ENCODE measurements at regions not wholly inside any gene's neighbourhood (a gene's known extent, or its start where the extent isn't known, plus 50 kb on each side); places are given as distances from the start of the nearest gene placed in this dataset.

DNA sequence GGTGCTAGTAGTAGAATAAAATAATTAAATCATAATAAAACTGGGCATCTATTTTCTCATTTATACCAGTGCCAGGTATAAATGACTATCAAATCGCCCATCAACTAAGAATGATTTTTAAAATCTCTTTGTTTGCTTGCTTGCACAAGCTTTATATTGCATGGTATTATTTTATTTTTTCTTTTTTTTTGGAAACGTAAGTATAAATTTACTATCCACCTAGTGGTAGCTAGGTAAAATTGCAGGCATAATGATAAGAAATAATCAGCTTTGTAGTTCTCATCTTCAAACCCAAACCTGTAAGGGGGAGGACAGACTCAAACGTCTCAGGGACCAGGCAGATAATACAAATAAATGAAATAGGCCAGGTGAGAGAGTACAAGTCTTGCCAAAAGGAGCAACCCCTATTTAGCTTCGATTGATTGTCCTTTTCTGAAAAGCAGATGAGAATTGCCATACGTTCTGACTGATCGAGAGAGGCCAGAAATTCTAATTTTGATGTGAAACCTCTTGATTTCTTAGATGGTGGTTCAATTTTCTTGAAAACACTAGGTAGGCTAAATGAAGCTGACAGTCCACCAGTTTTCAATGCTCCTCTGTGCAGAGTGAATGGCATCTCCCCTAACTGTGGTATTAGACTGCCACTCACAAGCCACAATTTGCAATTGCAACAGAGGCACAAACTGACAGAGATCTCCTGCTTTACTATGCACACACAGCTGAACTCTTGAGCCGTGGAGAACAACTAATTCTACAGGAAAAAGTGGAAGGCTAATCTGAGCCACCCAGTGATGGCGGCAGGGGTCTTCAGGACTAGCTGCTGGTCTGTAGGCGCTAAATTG, 189.3 kb downstream of the DACT1 start:
- H3K27ac ChIP-seq (ENCODE audit: insufficient read length, low read depth, low read length): no peak overlapping the region
- H3K23ac ChIP-seq (ENCODE audit: insufficient read length, low read depth, low read length): no peak overlapping the region
- H4K5ac ChIP-seq (ENCODE audit: insufficient read length, low read depth, low read length): no peak overlapping the region
- no peaks in the 10 kb centered on the region for H3K23me2 ChIP-seq (ENCODE audit: insufficient read length, low read depth, low read length, poor library complexity, severe bottlenecking)
- no CpG with 5 or more reads among the region's 9 CpGs for WGBS (ENCODE audit: extremely low coverage, insufficient read length, low lambda C conversion rate)
- no peak overlapping the region for H2AFZ ChIP-seq (ENCODE audit: low read length)
- Mint-ChIP-seq H3K27ac (no peak overlapping the region), H3K9me3 (peaks cover 5 to 10% of the 10 kb centered on the region in 2 experiments; a peak in 3 of 5 replicates), H3K4me1 (0 out of 4 replicates have a peak, but pooled peaks cover 0 to 3% of the 10 kb centered on the region in 2 experiments), H3K27me3 (ENCODE audit: low read depth) (peaks cover 2% of the 10 kb centered on the region; the same call in 1 of the 2 replicates), H3K4me3 (no peak overlapping the region), H3K36me3 (ENCODE audit: insufficient read depth in 1 of 3, low read depth in 3 of 3) (peaks cover 0 to 2% (median 0%) of the 10 kb centered on the region in 3 experiments; a peak in 2 of 7 replicates)
- no peak overlapping the region for H3K4me2 ChIP-seq (ENCODE audit: insufficient read depth, insufficient read length, low read length)
- no peak overlapping the region for H3K9ac ChIP-seq (ENCODE audit: extremely low read depth, insufficient read length, low read length)
- no peak overlapping the region for H3K4ac ChIP-seq (ENCODE audit: low read depth, low read length)
- H3T11ph ChIP-seq (ENCODE audit: low read length): no peak overlapping the region
- no peaks in the 10 kb centered on the region for H3K9me3 ChIP-seq (ENCODE audit: control insufficient read depth, low read depth, low read length)
- no peak overlapping the region for H4K8ac ChIP-seq (replicated peaks; ENCODE audit: insufficient read length, low read depth, low read length)
- H2BK15ac ChIP-seq (ENCODE audit: low read depth, low read length): no peak overlapping the region
- no peak for DNase-seq
- H2BK12ac ChIP-seq (ENCODE audit: insufficient read length, low read depth, low read length): no peak overlapping the region
- H2BK120ac ChIP-seq (ENCODE audit: low read depth, low read length, poor library complexity, severe bottlenecking): no peak overlapping the region
- TF ChIP-seq, protein P1, sequence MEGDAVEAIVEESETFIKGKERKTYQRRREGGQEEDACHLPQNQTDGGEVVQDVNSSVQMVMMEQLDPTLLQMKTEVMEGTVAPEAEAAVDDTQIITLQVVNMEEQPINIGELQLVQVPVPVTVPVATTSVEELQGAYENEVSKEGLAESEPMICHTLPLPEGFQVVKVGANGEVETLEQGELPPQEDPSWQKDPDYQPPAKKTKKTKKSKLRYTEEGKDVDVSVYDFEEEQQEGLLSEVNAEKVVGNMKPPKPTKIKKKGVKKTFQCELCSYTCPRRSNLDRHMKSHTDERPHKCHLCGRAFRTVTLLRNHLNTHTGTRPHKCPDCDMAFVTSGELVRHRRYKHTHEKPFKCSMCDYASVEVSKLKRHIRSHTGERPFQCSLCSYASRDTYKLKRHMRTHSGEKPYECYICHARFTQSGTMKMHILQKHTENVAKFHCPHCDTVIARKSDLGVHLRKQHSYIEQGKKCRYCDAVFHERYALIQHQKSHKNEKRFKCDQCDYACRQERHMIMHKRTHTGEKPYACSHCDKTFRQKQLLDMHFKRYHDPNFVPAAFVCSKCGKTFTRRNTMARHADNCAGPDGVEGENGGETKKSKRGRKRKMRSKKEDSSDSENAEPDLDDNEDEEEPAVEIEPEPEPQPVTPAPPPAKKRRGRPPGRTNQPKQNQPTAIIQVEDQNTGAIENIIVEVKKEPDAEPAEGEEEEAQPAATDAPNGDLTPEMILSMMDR (conservative IDR thresholded peaks at IDR 0.05): peak; percentile 72
- H2BK20ac ChIP-seq (ENCODE audit: low read depth, low read length, poor library complexity, severe bottlenecking): no peak overlapping the region
- no peaks in the 10 kb centered on the region for H3K79me2 ChIP-seq (ENCODE audit: insufficient read depth, low read length)
- H3K79me1 ChIP-seq (ENCODE audit: insufficient read depth, low read depth, low read length, poor library complexity, severe bottlenecking): no peaks in the 10 kb centered on the region
- H3K27me3 ChIP-seq (ENCODE audit: insufficient read depth, low read length): no peaks in the 10 kb centered on the region
- H2AK5ac ChIP-seq (ENCODE audit: insufficient read length, low read length): no peak overlapping the region
- no peaks in the 10 kb centered on the region for H3K4me1 ChIP-seq (ENCODE audit: insufficient read depth, low read length)
- no peak overlapping the region for H4K91ac ChIP-seq (ENCODE audit: insufficient read length, low read depth, low read length)
- no peak overlapping the region for H3K56ac ChIP-seq (ENCODE audit: insufficient read length, low read depth, low read length)
- no peak overlapping the region for H3K14ac ChIP-seq (ENCODE audit: insufficient read depth, low read length)
- H4K20me1 ChIP-seq (ENCODE audit: control insufficient read depth, insufficient read depth, insufficient read length): no peaks in the 10 kb centered on the region
- no peak overlapping the region for H2BK5ac ChIP-seq (ENCODE audit: insufficient read length, low read length)
- no peak overlapping the region for H3K18ac ChIP-seq (ENCODE audit: insufficient read length, low read depth, low read length)
